ENCODE measurements at regions not wholly inside any gene's neighbourhood (a gene's known extent, or its start where the extent isn't known, plus 50 kb on each side); places are given as distances from the start of the nearest gene placed in this dataset.

DNA sequence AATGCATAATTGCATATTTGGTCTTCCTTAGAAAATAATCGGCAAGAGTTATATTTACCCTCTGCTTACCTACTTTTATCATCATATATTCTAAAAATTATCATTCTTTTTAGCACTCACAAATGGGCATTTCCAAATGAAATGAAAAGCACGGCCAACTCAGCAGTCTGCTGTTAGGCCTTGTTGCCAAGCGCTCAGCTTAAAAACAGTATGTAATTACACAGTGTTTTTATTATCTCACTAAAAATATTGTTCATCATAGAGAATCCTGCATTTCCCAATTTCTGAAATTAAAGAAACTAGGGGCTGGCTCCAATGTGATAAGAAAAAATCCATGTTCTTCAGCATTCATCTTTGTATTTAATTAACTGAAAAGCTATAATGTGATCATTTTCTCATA, 391.7 kb upstream of the ADARB2 start:
- no peak for DNase-seq

DNA sequence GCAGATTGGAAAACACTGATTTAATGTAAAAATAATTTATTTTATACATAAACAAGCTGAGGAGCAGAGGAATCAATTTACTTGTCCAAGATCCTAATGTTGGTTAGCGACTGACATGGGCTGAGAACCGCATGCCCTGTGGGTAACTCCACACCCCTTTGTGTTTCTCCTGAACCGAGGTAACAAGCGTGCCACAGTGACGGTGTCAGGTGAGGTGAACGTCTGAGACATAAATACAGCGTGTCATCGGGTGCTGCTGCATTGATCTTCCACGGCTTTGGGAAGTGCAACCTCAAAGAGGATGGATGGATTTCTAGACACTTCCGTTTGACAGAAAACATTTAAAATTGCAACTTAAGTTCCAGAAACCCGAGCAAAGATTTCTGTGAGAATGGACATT, 386.8 kb upstream of the ADARB2 start:
- no peak for DNase-seq

DNA sequence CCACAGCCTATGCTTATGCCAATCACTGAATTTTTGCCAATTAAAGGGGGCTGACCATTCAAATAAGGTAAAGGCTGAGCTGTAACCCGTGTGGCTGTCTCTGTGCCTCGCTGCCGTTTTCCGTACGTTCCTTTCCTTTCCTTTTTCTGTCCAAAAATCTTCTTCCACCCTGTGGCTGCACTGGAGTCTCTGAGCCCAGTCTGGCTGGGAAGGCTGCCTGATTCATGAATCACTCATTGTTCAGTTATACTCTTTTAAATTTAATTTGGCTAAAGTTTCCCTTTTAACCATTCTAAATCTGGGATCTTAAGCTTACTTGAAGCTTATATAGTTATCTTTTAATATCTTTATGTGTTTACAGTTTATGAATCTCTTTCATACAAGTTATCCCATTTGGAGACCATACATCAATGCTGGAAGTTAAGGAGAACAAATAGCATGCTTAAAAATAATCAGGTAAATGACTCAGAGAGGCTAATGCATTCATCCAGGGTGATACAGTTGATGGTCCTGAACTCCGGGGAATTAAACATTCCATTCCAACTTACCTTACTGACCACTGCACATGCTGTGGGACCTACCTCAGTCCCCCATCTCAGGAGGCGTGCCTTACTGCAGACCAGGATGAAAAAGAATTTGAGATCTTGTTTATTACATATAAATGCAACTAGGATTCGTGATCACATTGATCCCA, 385.3 kb upstream of the ADARB2 start:
- DNase-seq: no peak

DNA sequence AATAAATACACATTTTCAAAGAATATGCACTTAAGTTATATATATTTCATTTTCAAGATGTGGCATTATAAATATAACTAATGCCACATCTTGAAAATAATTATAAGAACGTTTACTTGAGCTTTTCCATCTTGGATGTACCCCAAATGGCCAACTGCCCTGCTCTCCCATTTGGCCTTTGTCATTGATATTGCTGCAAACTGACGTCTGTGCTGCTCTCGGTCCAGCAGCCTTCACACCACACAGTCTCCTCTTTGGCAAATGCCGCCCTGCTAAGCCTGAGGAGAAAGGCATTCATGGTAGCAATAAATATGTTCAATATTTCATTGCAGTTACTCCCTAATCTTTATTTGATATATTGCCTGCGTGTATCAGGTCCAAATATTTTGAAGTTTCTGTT, 384.6 kb upstream of the ADARB2 start:
- no peak for DNase-seq

DNA sequence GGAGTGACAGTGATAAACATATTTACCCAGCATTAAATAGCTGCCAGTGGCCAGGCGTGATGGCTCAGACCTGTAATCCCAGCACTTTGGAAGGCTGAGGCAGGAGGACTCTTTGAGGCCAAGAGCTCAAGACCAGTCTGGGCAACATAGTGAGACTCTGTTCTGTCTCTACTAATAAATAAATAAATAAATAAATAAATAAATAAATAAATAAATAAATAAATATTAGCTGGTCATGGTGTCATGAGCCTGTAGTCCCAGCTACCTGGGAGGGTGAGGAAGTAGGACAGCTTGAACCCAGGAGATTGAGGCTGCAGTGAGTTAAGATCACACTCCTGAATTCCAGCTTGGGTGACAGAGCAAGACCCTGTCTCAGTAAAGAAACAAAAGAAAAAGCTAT, 384.0 kb upstream of the ADARB2 start:
- DNase-seq: no peak

DNA sequence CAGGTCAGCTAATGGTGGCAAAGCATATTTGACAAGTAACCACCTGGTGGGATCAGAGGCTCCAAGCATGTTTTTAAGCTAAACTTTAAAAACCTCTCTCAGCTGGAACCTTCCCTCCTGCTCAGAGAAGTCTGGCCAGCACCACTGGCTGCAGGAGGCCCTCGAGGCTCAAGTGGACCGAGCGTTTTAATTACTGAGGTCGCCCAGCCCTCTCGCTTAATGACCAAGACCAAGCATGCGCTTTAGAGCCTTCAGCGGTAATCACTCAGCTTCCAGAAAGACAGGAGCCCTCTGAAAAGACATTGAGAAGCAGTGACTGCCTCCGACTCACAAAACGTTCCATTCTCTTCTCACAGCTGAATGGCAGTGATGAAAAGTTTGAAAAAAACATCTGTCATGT, 383.4 kb upstream of the ADARB2 start:
- no peak for DNase-seq

DNA sequence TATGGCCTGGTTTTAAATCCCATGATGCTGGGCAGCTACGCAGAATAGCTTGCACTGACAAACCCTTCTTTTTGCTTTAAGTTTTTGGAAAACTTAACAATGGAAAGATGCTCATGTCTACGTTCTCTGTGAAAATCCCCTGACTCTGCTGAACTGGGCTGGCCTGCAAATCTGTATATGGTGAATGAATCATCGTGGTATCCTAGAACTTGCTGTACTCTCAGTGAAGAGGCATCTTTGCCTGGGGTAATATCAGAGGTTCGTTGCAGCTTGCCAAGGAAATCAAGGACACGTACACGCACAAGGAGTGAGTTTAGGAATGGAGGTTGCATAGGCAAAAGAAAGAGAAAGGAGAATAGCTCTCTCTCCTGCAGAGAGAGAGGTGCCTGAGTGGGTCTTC, 382.0 kb upstream of the ADARB2 start:
- no peak for DNase-seq

DNA sequence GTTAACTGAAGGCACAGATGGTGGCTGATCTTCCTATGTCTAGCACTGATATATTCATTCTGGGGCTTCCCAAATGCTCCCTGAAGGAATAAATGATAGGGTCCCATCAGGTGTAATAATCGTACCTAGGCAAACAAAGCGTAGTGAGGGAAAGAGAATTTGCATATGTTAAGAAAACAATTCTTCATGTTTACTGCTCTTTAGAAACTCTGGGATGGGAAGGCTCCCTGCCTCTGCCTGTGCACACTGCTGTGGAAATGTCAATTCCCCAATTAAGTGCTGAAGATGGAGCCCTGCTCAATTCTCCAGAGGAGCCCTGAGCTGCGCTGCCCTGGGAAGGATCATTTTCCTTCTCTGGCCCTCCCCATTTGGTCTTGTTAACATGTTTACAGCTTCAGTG, 380.9 kb upstream of the ADARB2 start:
- peak; percentile 17 for DNase-seq

DNA sequence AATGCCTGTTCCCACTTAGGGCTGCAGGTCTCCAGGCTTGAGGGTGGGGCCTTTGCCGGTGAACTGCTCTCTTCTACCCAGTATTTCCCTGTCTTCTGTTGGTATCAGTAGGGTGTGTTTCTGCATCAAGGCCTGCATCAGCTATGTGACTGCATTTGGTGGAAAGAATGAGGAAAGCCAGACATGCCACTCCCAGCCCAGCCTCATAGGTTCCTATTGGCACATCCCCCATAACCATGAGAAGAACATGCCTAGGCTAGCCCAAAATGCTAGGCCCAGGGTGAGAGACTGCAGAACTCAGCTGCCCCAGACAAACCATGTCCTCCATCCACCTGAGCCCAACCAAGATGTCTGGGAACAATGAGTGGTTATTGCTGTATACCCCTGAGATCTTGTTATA, 380.3 kb upstream of the ADARB2 start:
- no peak for DNase-seq

DNA sequence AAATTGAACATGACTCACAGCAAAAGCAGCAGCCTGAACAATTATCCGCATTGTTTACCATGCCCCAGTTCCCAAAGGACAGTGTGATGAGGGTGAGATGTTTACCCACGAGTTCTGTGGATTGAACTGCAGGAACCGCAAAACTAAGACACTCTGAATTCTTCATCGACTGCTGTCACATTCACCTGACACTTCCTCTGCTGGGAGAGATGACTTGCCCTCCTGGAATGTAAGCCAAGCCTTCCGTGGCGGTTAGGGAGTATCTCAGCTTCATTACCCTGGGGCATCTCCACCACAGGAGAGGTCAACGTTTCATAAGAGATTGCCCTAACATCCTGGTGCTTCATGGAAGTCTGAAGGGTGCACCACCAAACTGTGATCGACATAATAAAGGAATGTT, 374.6 kb upstream of the ADARB2 start:
- DNase-seq: no peak

DNA sequence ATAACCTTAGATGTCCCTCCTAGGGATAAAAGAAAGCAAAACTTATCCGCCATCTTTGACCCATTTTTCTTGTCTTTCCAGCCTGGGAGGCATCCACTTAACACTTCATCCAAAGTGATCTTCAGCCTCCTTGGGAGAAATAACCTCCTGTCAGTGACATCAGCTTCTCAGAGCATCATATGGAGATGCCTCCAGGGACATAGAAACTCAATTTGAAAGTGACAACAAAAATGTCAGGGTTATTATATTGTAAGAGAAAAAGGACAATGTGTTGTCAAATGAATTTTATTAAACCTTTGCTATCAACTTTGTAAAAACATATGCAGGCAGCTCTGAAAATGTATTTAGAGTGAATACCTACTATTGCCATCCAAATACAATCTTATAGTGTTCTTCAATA, 371.2 kb upstream of the ADARB2 start:
- DNase-seq: no peak

DNA sequence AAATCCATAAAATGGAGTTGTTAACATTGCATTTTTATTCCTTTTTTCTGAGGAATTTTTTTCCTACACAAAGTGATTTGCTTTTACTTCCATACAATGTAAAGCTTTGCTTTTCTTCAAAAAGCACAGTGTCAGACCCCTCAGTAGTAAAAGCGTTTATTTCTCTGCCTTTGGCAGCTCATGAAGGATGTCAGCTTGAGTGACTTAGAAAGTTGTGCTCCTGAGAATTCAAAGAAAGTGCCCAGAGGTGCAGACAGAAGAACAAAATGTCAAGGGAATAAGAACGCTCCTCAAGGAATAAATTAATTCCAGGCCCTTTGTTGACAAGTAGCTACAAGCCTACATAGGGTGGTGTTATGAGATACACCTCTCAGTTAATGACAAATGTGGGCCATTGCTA, 369.3 kb upstream of the ADARB2 start:
- peak; percentile 11 for DNase-seq

DNA sequence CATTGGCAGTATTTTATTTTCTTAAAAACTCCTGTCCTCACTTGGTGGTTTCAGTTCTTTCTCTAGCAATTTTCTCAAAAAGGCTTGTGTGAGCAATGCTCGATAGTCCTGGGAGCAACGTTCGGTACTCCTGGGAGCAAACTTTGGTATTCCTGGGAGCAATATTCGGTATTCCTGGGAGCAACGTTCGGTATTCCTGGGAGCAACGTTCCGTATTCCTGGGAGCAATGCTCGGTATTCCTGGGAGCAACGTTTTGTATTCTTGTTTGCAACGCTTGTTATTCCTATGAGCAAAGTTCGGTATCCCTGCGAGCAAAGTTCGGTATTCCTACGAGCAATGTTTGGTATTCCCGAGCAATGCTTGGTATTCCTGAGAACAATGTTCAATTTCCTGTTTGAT, 362.0 kb upstream of the ADARB2 start:
- DNase-seq: no peak

DNA sequence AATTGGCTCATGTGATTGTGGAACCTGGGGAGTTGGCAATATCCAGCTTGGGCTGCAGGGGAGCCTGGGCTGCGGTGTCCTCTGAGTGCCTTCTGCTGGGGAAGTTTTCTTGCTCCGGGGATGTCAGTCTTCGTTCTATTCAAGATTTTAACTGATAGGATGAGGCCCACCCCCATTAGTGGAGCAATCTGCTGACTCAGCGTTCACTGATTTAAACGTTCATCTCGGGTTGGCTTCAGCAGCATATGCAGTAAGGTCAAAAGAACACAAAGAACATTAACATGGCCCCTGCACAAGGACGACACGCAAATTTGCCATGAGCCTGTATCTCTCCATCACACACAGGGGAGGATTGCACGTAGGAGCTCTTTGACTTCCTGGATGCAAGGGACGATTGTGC, 360.6 kb upstream of the ADARB2 start:
- no peak for DNase-seq

DNA sequence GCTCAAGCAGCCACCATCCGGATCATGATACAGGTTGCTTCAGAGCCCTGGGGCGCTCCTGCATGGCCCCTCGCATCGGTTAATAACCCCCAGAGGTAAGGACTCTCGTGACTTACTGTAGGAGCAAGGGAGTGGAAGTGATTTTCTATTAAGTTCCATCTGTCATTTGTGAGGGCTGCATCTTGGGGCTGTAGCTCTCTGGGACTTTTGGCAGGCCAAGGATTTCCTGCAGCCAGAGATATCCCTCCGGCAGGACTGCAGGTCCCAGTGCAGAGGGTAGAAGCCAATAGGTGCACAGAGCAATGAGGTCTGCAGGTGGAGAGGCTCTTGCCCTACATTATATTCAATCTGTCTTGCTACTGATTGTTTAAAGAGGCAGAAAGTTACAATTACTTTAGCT, 356.8 kb upstream of the ADARB2 start:
- peak; percentile 43 for DNase-seq

DNA sequence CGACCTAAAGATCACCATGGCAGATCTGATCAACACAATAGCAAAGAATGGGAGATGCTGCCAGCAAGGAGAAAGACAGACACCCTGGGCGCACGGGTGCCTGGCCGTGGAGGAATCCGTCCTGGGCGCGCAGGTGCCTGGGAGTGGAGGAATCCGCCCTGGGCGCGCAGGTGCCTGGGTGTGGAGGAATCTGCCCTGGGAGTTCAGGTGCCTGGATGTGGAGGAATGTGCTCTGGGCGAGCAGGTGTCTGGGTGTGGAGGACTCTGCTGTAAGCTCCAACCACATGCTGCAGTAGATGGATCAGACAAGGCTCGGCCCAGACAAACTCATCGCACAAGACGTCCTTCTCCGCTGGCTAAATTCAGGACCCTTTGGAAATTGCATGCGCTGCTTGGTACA, 346.3 kb upstream of the ADARB2 start:
- no peak for DNase-seq

DNA sequence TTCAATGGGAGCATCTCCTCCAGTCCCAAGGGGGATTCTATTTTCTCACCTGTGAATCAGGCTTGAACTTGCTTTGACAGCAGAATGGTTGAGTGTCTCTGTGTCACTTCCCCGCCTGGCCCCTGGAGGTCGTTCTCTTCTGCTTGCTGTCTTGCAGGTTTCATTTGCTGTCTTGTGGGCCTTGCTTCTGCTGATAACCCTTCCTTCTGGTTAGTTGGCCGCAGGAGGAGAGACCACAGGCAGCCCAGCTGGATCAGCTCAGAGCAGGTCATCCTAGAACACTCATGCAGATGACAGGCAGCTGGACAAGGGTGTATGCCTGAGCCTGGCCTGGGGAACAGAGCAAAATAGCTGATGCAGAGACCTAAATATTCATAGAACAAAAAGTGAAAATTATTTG, 344.2 kb upstream of the ADARB2 start:
- no peak for DNase-seq

DNA sequence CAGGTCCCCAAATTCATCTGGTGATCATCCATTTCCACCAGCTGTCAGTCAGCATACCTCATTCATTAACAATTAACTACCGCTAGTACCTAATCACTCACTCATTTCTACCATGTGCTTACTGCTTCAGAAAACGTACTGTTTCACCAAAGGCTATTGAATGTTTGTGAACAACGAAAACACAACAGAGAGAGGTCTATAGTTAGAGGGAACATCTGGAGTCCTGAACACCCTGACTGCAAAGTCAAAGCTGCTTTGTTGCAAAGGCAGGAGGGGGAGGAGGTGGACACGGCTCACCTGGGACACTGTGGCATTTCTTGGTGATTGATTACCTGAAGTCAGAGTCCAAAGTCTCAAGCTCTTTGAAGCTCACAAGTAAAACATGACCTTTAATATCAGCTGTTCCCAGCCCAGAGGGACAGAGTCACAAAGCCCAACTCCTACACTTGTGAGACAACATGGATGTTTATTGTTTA, 342.3 kb upstream of the ADARB2 start:
- DNase-seq: no peak

DNA sequence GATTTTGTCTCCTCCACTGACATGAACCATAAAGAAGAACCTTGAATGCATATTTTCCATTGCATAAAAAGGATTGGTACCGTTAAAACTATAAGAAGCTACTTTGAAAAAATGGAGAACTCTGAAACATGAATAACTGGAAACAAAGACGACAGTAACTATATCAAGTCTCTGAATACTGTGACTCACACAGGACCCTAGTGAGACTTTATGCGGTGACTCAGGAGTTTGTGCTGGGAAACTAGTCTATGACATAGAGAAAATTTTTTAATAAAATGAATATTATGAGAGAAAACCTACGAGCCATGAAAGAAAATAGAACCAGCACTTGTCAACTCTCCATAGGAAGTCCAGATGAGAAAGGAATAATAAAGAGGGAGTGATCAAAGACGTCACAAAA, 339.9 kb upstream of the ADARB2 start:
- DNase-seq: no peak

DNA sequence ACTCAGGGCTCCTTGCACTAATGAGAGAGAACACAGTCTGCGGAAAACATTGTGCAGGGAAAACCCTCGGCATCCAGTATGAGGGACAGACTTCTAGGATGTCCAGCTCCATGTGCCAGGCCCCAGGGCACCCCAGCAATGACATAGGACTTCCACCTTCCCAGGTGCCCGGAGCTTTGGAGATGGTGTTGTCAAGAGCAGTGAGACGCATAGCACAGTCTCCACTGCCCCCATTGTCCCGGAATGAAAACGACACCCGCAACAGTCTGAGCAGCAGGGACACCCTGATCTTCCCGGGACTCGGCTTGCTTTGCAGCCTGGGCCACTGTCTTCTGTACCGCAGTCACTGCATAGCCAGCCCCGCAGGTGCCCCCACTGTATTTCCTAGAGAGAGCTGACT, 339.2 kb upstream of the ADARB2 start:
- DNase-seq: no peak

DNA sequence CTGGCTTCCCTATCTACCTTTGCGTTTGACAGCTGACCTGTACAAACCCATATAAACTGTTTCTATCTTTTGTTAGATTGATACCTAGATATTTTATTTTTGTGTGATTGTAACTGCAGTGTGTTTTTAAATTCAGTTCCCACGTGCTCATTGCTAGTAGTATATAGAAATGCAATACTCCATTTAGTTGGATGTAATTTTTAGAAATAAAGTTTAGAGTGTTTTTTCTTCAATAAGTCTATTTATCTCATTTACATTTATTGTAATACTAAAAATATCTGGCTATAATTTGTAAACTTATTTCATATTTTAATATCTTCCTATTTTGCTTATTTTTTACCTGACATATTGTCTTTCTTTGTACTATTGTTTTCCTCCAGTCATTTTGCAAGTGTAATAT, 329.7 kb upstream of the ADARB2 start:
- no peak for DNase-seq

DNA sequence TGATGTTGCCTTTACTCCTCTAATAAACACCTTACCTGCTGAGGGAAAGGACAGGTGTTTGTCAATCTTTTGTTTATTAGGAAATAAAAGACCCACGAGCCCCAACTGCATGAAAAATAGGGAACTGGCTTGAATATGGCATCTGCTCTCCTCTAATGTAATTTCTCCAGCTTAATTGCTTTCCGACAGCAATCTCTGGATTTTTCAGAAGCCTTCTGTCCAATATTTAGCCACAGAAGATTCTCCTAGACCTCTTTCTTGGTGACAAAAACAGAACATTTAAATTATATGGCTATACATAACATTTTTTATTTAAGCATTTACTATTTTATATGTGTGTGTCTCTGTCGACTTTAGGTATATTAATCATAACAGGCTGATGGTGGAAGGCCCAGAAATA, 317.4 kb upstream of the ADARB2 start:
- no peak for DNase-seq

DNA sequence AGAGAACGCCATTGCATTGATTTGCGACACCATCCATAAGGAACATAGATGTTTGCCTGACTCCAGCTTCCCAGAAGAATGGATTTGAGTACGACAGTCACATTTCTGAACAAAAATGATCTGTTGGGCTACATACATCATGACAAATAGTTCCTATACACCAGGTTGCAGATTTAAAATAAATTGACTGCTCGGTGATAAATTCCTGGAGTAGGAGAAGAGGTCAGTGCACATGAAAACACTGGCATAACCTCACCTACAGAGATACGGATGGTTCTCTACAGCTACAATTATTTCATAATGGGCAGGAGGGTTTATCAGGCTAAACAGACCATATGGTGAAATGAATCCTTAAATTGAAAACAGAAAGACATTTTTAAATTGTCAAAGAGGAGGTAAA, 316.5 kb upstream of the ADARB2 start:
- DNase-seq: no peak

DNA sequence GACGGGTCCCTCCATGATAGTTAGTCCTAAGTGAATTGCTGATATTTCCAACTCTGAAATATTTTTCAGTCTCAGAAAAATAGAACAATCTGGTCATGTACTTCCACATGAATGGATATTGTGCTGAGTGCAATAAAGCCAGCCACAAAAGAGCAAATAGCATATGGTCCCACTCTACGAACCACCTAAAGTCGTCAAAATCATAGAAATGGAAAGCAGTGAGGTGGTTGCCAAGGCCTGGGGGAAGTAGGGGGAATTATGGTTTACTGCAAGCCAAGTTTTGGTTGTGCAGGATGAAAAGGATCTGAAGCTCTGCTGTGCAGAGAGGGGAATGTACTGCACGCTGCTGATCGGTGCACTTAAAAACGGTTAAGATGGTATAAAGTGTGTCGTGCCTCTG, 313.8 kb upstream of the ADARB2 start:
- no peak for DNase-seq

DNA sequence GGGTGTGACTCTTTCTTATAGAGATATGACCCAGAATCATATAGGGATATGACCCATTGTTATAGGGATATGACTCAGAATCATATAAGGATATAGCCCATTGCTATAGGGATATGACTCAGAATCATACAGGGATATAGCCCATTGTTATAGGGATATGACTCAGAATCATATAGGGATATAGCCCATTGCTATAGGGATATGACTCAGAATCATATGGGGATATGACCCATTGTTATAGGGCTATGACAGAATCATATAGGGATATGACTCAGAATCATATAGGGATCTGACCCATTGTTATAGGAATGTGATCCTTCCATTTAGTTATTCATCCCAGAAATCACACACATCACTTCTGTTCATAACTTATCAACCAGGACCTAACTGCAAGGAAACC, 312.2 kb upstream of the ADARB2 start:
- DNase-seq: no peak

All from NCI-H2171 treated with DMSO at 0.1 percent for 48 hours (cell line).